Naive thymus-derived CD4-positive, alpha-beta T cell (primary cell): ENCODE measurements at regions not wholly inside any gene's neighbourhood (a gene's known extent, or its start where the extent isn't known, plus 50 kb on each side); places are given as distances from the start of the nearest gene placed in this dataset.

Experiments
- ATAC-seq: fragments of 150-1000 bp; cut with Tn5 transposase; 2 replicates; pipeline ENCODE4 v1.10.0; 2021; ENCODE audit warnings: mild to moderate bottlenecking, moderate library complexity
- CTCF ChIA-PET: fragments of 350-600 bp; sonication (Branson Sonifier 250); formaldehyde crosslinking; loops from one replicate; lab custom pipeline; 2021; ENCODE audit warnings: antibody characterized with exemption; lab: Charles Lee
- POLR2A ChIA-PET: fragments of 350-600 bp; sonication (Branson Sonifier 250); formaldehyde crosslinking; loops from one replicate; lab custom pipeline; 2021; ENCODE audit warnings: antibody characterized with exemption, inconsistent platforms; lab: Charles Lee
- DNase-seq, 9 donors: peaks; one replicate each; pipeline versions ENCODE4 v3.0.0 to v3.0.0-alpha.2; 2020 to 2022; ENCODE audit warnings: mixed read lengths in 1 of 9
- H3K27ac ChIP-seq: one replicate; pipeline ENCODE4 v1.7.0; 2013; ENCODE audit warnings: mild to moderate bottlenecking, low read depth, low read length, moderate library complexity
- H3K27me3 ChIP-seq, 2 donors: one replicate each; pipeline ENCODE4 v1.7.0; 2013; ENCODE audit warnings: low read length in 2 of 2, mild to moderate bottlenecking in 2 of 2, moderate library complexity in 2 of 2; ENCODE audit not compliant: control insufficient read depth in 2 of 2, insufficient read depth in 2 of 2
- H3K36me3 ChIP-seq, 3 experiments: 1 replicate in 2 of 3; 2 replicates in 1 of 3; pipeline ENCODE4 v1.7.0; 2013; ENCODE audit warnings: low read length in 3 of 3, mild to moderate bottlenecking in 3 of 3, moderate library complexity in 1 of 3; ENCODE audit not compliant: insufficient read depth in 3 of 3, control insufficient read depth in 2 of 3
- H3K4me1 ChIP-seq, 2 donors: one replicate each; pipeline ENCODE4 v1.7.0; 2013; ENCODE audit warnings: low read length in 2 of 2, mild to moderate bottlenecking in 2 of 2, moderate library complexity in 1 of 2; ENCODE audit not compliant: control insufficient read depth in 2 of 2, insufficient read depth in 2 of 2
- H3K4me3 ChIP-seq: 2 replicates; pipeline ENCODE4 v1.7.0; 2013; ENCODE audit warnings: mild to moderate bottlenecking, low read length
- H3K9me3 ChIP-seq, 3 experiments: 1 replicate in 2 of 3; 2 replicates in 1 of 3; pipeline ENCODE4 v1.7.0; 2013; ENCODE audit warnings: low read length in 3 of 3; ENCODE audit not compliant: control insufficient read depth in 2 of 3
- H3K27ac Mint-ChIP-seq, 9 donors: one replicate each; pipeline ENCODE4 v1.8.0; 2020 to 2022; ENCODE audit warnings: mixed read lengths in 9 of 9, mild to moderate bottlenecking in 8 of 9, moderate library complexity in 5 of 9, inconsistent platforms in 2 of 9
- H3K27me3 Mint-ChIP-seq, 5 donors: one replicate each; pipeline ENCODE4 v1.8.0; 2021 to 2022; ENCODE audit warnings: mixed read lengths in 5 of 5, mild to moderate bottlenecking in 1 of 5
- H3K36me3 Mint-ChIP-seq, 5 donors: one replicate each; pipeline ENCODE4 v1.8.0; 2020 to 2022; ENCODE audit warnings: mixed read lengths in 5 of 5, mild to moderate bottlenecking in 3 of 5, inconsistent platforms in 1 of 5
- H3K4me1 Mint-ChIP-seq, 7 donors: one replicate each; pipeline ENCODE4 v1.8.0; 2020 to 2022; ENCODE audit warnings: mixed read lengths in 7 of 7, mild to moderate bottlenecking in 3 of 7, inconsistent platforms in 1 of 7
- H3K4me3 Mint-ChIP-seq, 10 donors: one replicate each; pipeline ENCODE4 v1.8.0; 2020 to 2022; ENCODE audit warnings: mild to moderate bottlenecking in 10 of 10, mixed read lengths in 10 of 10, moderate library complexity in 6 of 10, inconsistent platforms in 2 of 10
- H3K9me3 Mint-ChIP-seq, 11 donors: one replicate each; pipeline ENCODE4 v1.8.0; 2020 to 2022; ENCODE audit warnings: mixed read lengths in 11 of 11, mild to moderate bottlenecking in 4 of 11, inconsistent platforms in 1 of 11, moderate library complexity in 1 of 11
- intact Hi-C, 2 donors: fragments of 100-400 bp; cut with micrococcal nuclease; formaldehyde crosslinking; loops; one replicate each; pipeline ENCODE4 v1.15.1; 2023

DNA sequence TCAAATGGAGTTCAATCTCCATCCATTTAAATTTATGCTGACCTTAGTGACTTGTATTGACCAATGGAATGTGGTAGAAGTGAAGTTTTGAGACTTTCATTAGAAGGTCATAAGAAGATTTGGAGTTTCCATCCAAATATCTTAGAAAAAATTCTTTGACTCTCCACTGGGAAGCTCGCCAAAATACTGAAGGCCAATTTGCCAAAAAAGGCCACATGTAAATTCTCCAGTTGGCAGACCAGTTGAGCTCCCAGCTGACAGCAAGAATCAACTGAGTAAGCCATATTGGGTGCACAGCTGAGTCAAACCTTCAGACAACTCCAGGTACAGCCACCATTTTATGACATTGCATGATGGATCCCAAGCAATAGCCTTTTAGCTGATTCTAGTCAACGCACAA is 228.3 kb upstream of the SETBP1 start:
- H3K4me3 ChIP-seq = no peak overlapping the region
- Mint-ChIP-seq H3K4me1 (no peaks in the 10 kb centered on the region), H3K4me3 (no peak overlapping the region), H3K36me3 (no peaks in the 10 kb centered on the region), H3K27ac (no peak overlapping the region), H3K27me3 (no peaks in the 10 kb centered on the region), H3K9me3 (peaks cover 0 to 5% (median 0%) of the 10 kb centered on the region in 11 donors)
- CTCF ChIA-PET = no interaction called here
- intact Hi-C loops = no loop called here
- no peak for DNase-seq
- no peaks in the 10 kb centered on the region for H3K9me3 ChIP-seq
- POLR2A ChIA-PET = no interaction called here
- no peaks in the 10 kb centered on the region for H3K4me1 ChIP-seq
- ATAC-seq = no peak
- no peaks in the 10 kb centered on the region for H3K36me3 ChIP-seq
- H3K27ac ChIP-seq = no peak overlapping the region
- H3K27me3 ChIP-seq = no peaks in the 10 kb centered on the region

DNA sequence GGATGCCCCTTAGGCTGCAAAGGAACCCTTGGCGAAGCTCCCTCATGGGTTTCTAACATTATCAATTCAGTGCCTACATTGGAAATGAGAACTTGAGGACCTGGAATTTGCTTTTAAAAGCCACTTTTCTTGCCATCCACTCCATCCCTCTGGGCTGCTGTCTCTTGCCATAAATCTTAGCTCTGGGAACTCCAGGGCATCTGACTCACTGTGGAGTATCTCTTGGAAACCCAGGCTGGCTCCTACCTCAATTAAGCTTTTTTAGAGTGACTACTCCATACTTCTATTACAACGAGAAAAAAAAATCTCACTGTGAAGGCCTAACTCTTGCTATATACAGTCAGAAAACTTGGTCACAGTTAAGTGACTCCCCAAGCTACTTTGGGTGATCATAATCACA is 227.2 kb upstream of the SETBP1 start:
- Histone ChIP-seq H3K9me3 (no peaks in the 10 kb centered on the region), H3K27ac (no peak overlapping the region), H3K36me3 (no peaks in the 10 kb centered on the region), H3K4me3 (no peak overlapping the region), H3K4me1 (no peaks in the 10 kb centered on the region), H3K27me3 (no peaks in the 10 kb centered on the region)
- H3K9me3 Mint-ChIP-seq = peaks cover 0 to 7% (median 0%) of the 10 kb centered on the region in 11 donors
- intact Hi-C loops = no loop called here
- H3K36me3 Mint-ChIP-seq = no peaks in the 10 kb centered on the region
- H3K4me1 Mint-ChIP-seq = no peaks in the 10 kb centered on the region
- ChIA-PET POLR2A (no interaction called here), CTCF (no interaction called here)
- DNase-seq (no peak), ATAC-seq (no peak)
- H3K27me3 Mint-ChIP-seq = no peaks in the 10 kb centered on the region
- no peak overlapping the region for H3K4me3 Mint-ChIP-seq
- H3K27ac Mint-ChIP-seq = no peak overlapping the region

- no peak overlapping the region for H3K27ac ChIP-seq
- H3K4me1 ChIP-seq = no peaks in the 10 kb centered on the region
- DNase-seq (no peak), ATAC-seq (no peak)
- H3K36me3 Mint-ChIP-seq = no peaks in the 10 kb centered on the region
- H3K27me3 Mint-ChIP-seq = peaks cover 0 to 6% (median 0%) of the 10 kb centered on the region in 5 donors
- no peak overlapping the region for H3K4me3 ChIP-seq
- no peak overlapping the region for H3K4me3 Mint-ChIP-seq
- POLR2A ChIA-PET = no interaction called here
- peaks cover 0 to 14% (median 0%) of the 10 kb centered on the region in 11 donors for H3K9me3 Mint-ChIP-seq
- H3K36me3 ChIP-seq = no peaks in the 10 kb centered on the region
- no peak overlapping the region for H3K27ac Mint-ChIP-seq
- H3K9me3 ChIP-seq = no peaks in the 10 kb centered on the region
- no peaks in the 10 kb centered on the region for H3K27me3 ChIP-seq
- intact Hi-C loops = no loop called here
- CTCF ChIA-PET = no interaction called here
- H3K4me1 Mint-ChIP-seq = no peaks in the 10 kb centered on the region
These were observed 221.9 kb upstream of the SETBP1 start for GRCh38 chr18:44458777-44459176.

- H3K9me3 Mint-ChIP-seq = peaks cover 0 to 15% (median 0%) of the 10 kb centered on the region in 11 donors
- H3K36me3 ChIP-seq = no peaks in the 10 kb centered on the region
- H3K36me3 Mint-ChIP-seq = no peaks in the 10 kb centered on the region
- no peak overlapping the region for H3K27ac Mint-ChIP-seq
- H3K4me1 Mint-ChIP-seq = no peaks in the 10 kb centered on the region
- H3K4me1 ChIP-seq = no peaks in the 10 kb centered on the region
- no peak overlapping the region for H3K4me3 ChIP-seq
- intact Hi-C loops = no loop called here
- ChIA-PET CTCF (no interaction called here), POLR2A (no interaction called here)
- no peak for DNase-seq
- no peaks in the 10 kb centered on the region for H3K9me3 ChIP-seq
- H3K27me3 Mint-ChIP-seq = peaks cover 0 to 6% (median 0%) of the 10 kb centered on the region in 5 donors
- H3K27ac ChIP-seq = no peak overlapping the region
- H3K27me3 ChIP-seq = no peaks in the 10 kb centered on the region
- no peak overlapping the region for H3K4me3 Mint-ChIP-seq
- ATAC-seq = no peak
These were observed 216.1 kb upstream of the SETBP1 start for GRCh38 chr18:44464398-44465180.

DNA sequence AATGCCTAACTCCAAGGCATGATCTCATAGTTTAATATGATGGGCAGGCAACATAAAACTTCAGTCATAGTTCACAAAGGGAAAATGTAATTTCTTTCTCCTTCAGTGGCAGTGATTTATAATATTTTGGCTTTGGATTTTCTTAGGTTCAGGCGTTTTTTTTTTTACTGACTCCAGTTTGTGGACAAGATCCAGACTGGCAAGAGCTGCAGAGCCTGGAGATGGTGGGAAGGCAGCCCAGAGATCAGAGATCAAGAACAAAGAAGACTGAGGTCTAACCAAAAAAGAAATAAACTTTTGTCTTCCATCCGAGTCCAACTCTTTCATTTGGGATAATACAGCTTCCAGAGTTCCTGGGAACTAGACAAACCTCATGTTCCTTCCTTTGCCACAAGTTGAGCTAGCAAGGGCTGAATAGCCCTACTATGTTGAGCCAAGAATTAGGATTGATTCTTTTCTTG is 215.3 kb upstream of the SETBP1 start:
- intact Hi-C loops = no loop called here
- CTCF ChIA-PET = no interaction called here
- no peak overlapping the region for H3K27ac Mint-ChIP-seq
- H3K27ac ChIP-seq = no peak overlapping the region
- H3K27me3 Mint-ChIP-seq = peaks cover 0 to 6% (median 0%) of the 10 kb centered on the region in 5 donors
- H3K27me3 ChIP-seq = no peaks in the 10 kb centered on the region
- no peak overlapping the region for H3K4me3 Mint-ChIP-seq
- H3K36me3 Mint-ChIP-seq = no peaks in the 10 kb centered on the region
- ATAC-seq (no peak), DNase-seq (no peak)
- H3K9me3 Mint-ChIP-seq = peaks cover 0 to 15% (median 0%) of the 10 kb centered on the region in 11 donors
- POLR2A ChIA-PET = no interaction called here
- H3K4me1 Mint-ChIP-seq = no peaks in the 10 kb centered on the region
- no peak overlapping the region for H3K4me3 ChIP-seq
- no peaks in the 10 kb centered on the region for H3K9me3 ChIP-seq
- H3K36me3 ChIP-seq = no peaks in the 10 kb centered on the region
- no peaks in the 10 kb centered on the region for H3K4me1 ChIP-seq

- Histone ChIP-seq H3K4me3 (no peak overlapping the region), H3K27me3 (no peaks in the 10 kb centered on the region), H3K9me3 (no peaks in the 10 kb centered on the region), H3K4me1 (no peaks in the 10 kb centered on the region), H3K27ac (no peak overlapping the region), H3K36me3 (no peaks in the 10 kb centered on the region)
- Mint-ChIP-seq H3K27ac (no peak overlapping the region), H3K4me3 (no peak overlapping the region), H3K36me3 (no peaks in the 10 kb centered on the region), H3K4me1 (no peaks in the 10 kb centered on the region), H3K9me3 (peaks cover 0 to 15% (median 0%) of the 10 kb centered on the region in 11 donors), H3K27me3 (peaks cover 0 to 6% (median 0%) of the 10 kb centered on the region in 5 donors)
- CTCF ChIA-PET = no interaction called here
- no peak for DNase-seq
- intact Hi-C loops = no loop called here
- POLR2A ChIA-PET = no interaction called here
- ATAC-seq = no peak
These were observed 213.7 kb upstream of the SETBP1 start for GRCh38 chr18:44466997-44467396.

DNA sequence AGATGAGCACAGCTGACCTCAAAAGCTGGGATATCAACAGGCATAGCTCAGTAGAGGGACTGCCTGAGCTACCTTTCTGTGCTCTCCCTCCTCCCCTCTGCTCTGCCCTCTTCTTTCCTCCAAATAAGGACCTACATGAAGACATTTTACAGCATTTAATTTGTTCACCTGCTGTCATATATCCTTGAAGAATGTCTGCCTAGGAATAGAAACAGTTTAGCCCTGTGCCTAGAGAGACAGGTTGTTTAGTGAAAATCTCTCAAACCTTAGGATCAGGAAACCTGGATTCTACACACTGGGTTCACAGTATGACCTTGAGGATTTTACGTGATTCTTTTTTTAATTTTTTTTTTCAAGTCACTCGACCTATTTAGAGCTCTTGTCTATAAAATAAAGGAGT is 213.0 kb upstream of the SETBP1 start:
- H3K27me3 Mint-ChIP-seq = peaks cover 0 to 6% (median 0%) of the 10 kb centered on the region in 5 donors
- DNase-seq (no peak), ATAC-seq (no peak)
- peaks cover 0 to 15% (median 0%) of the 10 kb centered on the region in 11 donors for H3K9me3 Mint-ChIP-seq
- no peak overlapping the region for H3K4me3 Mint-ChIP-seq
- H3K36me3 Mint-ChIP-seq = no peaks in the 10 kb centered on the region
- Histone ChIP-seq H3K36me3 (no peaks in the 10 kb centered on the region), H3K4me3 (no peak overlapping the region), H3K4me1 (no peaks in the 10 kb centered on the region), H3K9me3 (no peaks in the 10 kb centered on the region), H3K27ac (no peak overlapping the region), H3K27me3 (no peaks in the 10 kb centered on the region)
- ChIA-PET CTCF (no interaction called here), POLR2A (no interaction called here)
- intact Hi-C loops = no loop called here
- no peaks in the 10 kb centered on the region for H3K4me1 Mint-ChIP-seq
- no peak overlapping the region for H3K27ac Mint-ChIP-seq
